ENCODE measurements at regions not wholly inside any gene's neighbourhood (a gene's known extent, or its start where the extent isn't known, plus 50 kb on each side); places are given as distances from the start of the nearest gene placed in this dataset.

DNA sequence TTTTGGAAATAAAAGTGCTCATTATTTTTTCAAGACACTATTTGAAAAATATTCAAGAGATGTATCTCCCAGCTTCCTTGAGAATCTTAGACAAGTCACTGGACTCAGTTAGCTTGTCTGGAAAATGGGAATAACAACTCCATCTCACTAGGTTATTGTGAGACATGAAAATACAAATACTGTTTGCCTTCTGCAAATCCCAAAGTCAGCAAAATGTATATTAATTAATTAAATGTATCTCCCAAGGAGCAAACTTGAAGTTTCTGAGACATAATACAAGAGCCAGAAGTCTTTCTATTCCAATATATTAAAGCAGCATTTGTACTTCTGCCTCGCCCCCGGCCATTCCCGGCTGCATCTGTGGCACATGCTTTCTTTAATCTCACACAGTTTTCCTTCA, 54.6 kb upstream of the ID4 start:
- TF ChIP-seq, protein P1, sequence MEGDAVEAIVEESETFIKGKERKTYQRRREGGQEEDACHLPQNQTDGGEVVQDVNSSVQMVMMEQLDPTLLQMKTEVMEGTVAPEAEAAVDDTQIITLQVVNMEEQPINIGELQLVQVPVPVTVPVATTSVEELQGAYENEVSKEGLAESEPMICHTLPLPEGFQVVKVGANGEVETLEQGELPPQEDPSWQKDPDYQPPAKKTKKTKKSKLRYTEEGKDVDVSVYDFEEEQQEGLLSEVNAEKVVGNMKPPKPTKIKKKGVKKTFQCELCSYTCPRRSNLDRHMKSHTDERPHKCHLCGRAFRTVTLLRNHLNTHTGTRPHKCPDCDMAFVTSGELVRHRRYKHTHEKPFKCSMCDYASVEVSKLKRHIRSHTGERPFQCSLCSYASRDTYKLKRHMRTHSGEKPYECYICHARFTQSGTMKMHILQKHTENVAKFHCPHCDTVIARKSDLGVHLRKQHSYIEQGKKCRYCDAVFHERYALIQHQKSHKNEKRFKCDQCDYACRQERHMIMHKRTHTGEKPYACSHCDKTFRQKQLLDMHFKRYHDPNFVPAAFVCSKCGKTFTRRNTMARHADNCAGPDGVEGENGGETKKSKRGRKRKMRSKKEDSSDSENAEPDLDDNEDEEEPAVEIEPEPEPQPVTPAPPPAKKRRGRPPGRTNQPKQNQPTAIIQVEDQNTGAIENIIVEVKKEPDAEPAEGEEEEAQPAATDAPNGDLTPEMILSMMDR (IDR thresholded peaks at IDR 0.05) = no peak
- no peak for TF ChIP-seq EP300 (IDR thresholded peaks at IDR 0.05)
- TF ChIP-seq POLR2AphosphoS5 (IDR thresholded peaks at IDR 0.05) = no peak
- no peak for TF ChIP-seq POLR2A (IDR thresholded peaks at IDR 0.05; ENCODE audit: low read depth)

Data from esophagus muscularis mucosa (tissue), 4 donors.